Neuronal stem cell (in vitro differentiated cells): ENCODE measurements at regions not wholly inside any gene's neighbourhood (a gene's known extent, or its start where the extent isn't known, plus 50 kb on each side); places are given as distances from the start of the nearest gene placed in this dataset.

ENCODE experiments used
- DNase-seq: peaks from one replicate; pipeline ENCODE4 v3.0.0-alpha.2; 2013; ENCODE audit warnings: low spot score
- H2AFZ ChIP-seq: one replicate; pipeline ENCODE4 v1.6.1; 2013; ENCODE audit warnings: mild to moderate bottlenecking, low read length, inconsistent platforms
- H2AK5ac ChIP-seq: 2 replicates; pipeline ENCODE4 v1.6.1; 2013; ENCODE audit warnings: low read depth, mild to moderate bottlenecking, inconsistent platforms, low read length, moderate library complexity, mixed read lengths
- H2BK120ac ChIP-seq: 2 replicates; pipeline ENCODE4 v1.6.1; 2013; ENCODE audit warnings: low read depth, mild to moderate bottlenecking, inconsistent platforms, low read length, moderate library complexity, mixed read lengths
- H2BK12ac ChIP-seq: one replicate; pipeline ENCODE4 v1.6.1; 2013; ENCODE audit warnings: low read length, inconsistent platforms
- H2BK15ac ChIP-seq: 2 replicates; pipeline ENCODE4 v1.6.1; 2013; ENCODE audit warnings: mild to moderate bottlenecking, low read length, inconsistent platforms, mixed read lengths
- H2BK5ac ChIP-seq: one replicate; pipeline ENCODE4 v1.6.1; 2013; ENCODE audit warnings: inconsistent platforms, mild to moderate bottlenecking, low read length, moderate library complexity
- H3K14ac ChIP-seq: one replicate; pipeline ENCODE4 v1.6.1; 2013; ENCODE audit warnings: low read length, inconsistent platforms
- H3K18ac ChIP-seq: 2 replicates; pipeline ENCODE4 v1.6.1; 2013; ENCODE audit warnings: low read length, inconsistent platforms
- H3K23ac ChIP-seq: 2 replicates; pipeline ENCODE4 v1.6.1; 2013; ENCODE audit warnings: low read depth, mild to moderate bottlenecking, mixed read lengths, low read length, inconsistent platforms; ENCODE audit not compliant: poor library complexity
- H3K27ac ChIP-seq: replicated peaks from 3 replicates; pipeline ENCODE4 v1.5.1; 2013; ENCODE audit warnings: low read length, inconsistent platforms
- H3K27me3 ChIP-seq, 3 experiments: 2 replicates each; pipeline ENCODE4 v1.6.1; 2013; ENCODE audit warnings: low read length in 3 of 3, mild to moderate bottlenecking in 2 of 3, inconsistent platforms in 1 of 3, low read depth in 1 of 3, mixed read lengths in 1 of 3, moderate library complexity in 1 of 3; ENCODE audit not compliant: control insufficient read depth in 3 of 3, insufficient read depth in 3 of 3
- H3K36me3 ChIP-seq, 2 donors: replicated peaks in 1 of 2; 2 replicates each; pipeline ENCODE4 v1.6.1; 2013; ENCODE audit warnings: low read length in 2 of 2; ENCODE audit not compliant: control insufficient read depth in 2 of 2, insufficient read depth in 2 of 2
- H3K4ac ChIP-seq: 2 replicates; pipeline ENCODE4 v1.6.1; 2013; ENCODE audit warnings: inconsistent platforms, mild to moderate bottlenecking, low read length, moderate library complexity
- H3K4me1 ChIP-seq, 2 donors: 1 replicate in 1 of 2; 2 replicates in 1 of 2; pipeline ENCODE4 v1.6.1; 2013; ENCODE audit warnings: low read length in 2 of 2, low read depth in 1 of 2; ENCODE audit not compliant: control insufficient read depth in 2 of 2, insufficient read depth in 1 of 2
- H3K4me2 ChIP-seq: one replicate; pipeline ENCODE4 v1.6.1; 2013; ENCODE audit warnings: mild to moderate bottlenecking, low read length, inconsistent platforms; ENCODE audit not compliant: insufficient read depth, poor library complexity, severe bottlenecking
- H3K4me3 ChIP-seq, 2 donors: 2 replicates each; pipeline ENCODE4 v1.5.1; 2013; ENCODE audit warnings: low read length in 2 of 2, mild to moderate bottlenecking in 2 of 2, inconsistent platforms in 1 of 2, moderate library complexity in 1 of 2
- H3K79me1 ChIP-seq: one replicate; pipeline ENCODE4 v1.6.1; 2013; ENCODE audit warnings: low read depth, mild to moderate bottlenecking, inconsistent platforms, low read length, moderate library complexity
- H3K9ac ChIP-seq: one replicate; pipeline ENCODE4 v1.6.1; 2013; ENCODE audit warnings: mild to moderate bottlenecking, low read depth, low read length, inconsistent platforms; ENCODE audit not compliant: poor library complexity
- H3K9me3 ChIP-seq, 2 donors: replicated peaks in 1 of 2; 2 replicates each; pipeline versions ENCODE3 to v1.6.1; 2013; ENCODE audit warnings: low read length in 2 of 2, mild to moderate bottlenecking in 2 of 2, inconsistent platforms in 1 of 2, low read depth in 1 of 2, mixed read lengths in 1 of 2, moderate library complexity in 1 of 2; ENCODE audit not compliant: control insufficient read depth in 2 of 2, insufficient read depth in 1 of 2
- H4K8ac ChIP-seq: one replicate; pipeline ENCODE4 v1.6.1; 2013; ENCODE audit warnings: low read depth, mild to moderate bottlenecking, inconsistent platforms, low read length, moderate library complexity
- H4K91ac ChIP-seq: one replicate; pipeline ENCODE4 v1.6.1; 2013; ENCODE audit warnings: low read length, low read depth, mild to moderate bottlenecking, inconsistent platforms; ENCODE audit not compliant: poor library complexity
- WGBS, 2 donors: extraction: QIAGEN DNeasy Blood & Tissue Kit; methylation state at CpG; one replicate each; pipeline ENCODE4 v1.1.7; 2013; ENCODE audit warnings: missing lambda C conversion rate in 2 of 2, mixed read lengths in 1 of 2; ENCODE audit not compliant: insufficient read length in 2 of 2, insufficient replicate concordance in 1 of 2; ENCODE audit errors: extremely low coverage in 2 of 2; 5-methylcytosine and 5-hydroxymethylcytosine counted together

DNA sequence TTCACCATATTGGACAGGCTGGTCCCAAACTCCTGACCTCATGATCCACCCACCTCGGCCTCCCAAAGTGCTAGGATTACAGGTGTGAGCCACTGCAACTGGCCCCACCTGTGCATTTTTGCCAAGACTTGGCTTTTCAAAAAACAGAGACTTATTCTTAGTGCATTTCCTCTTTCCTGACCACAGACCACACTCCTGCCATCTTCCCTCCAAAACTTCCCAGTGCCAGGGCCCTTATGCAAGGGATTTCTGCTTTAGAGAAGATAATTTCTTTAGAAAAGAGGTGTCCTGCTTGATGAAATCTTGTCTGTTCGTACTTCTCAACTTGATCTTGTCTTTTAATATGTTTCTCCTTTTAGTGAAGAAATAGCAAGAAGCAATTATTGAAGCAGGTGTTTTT, 98.8 kb upstream of the ZNF516 start:
- H4K91ac ChIP-seq, result no peak overlapping the region
- H2BK120ac ChIP-seq, result no peak overlapping the region
- no peak for DNase-seq
- no peak overlapping the region for H3K9ac ChIP-seq
- no peak overlapping the region for H3K4ac ChIP-seq
- H2AK5ac ChIP-seq, result no peak overlapping the region
- H2BK12ac ChIP-seq, result no peak overlapping the region
- no peak overlapping the region for H4K8ac ChIP-seq
- H2BK15ac ChIP-seq, result no peak overlapping the region
- H3K14ac ChIP-seq, result no peak overlapping the region
- WGBS, 2 donors, result no CpG with 5 or more reads among the region's 2 CpGs
- H3K79me1 ChIP-seq, result no peaks in the 10 kb centered on the region
- peaks cover 0 to 7% (median 0%) of the 10 kb centered on the region in 3 experiments for H3K27me3 ChIP-seq
- no peak overlapping the region for H2BK5ac ChIP-seq
- no peak overlapping the region for H3K4me2 ChIP-seq
- H3K4me3 ChIP-seq, result no peak overlapping the region
- peaks cover 0 to 2% of the 10 kb centered on the region in 2 donors for H3K9me3 ChIP-seq
- H3K36me3 ChIP-seq, result no peaks in the 10 kb centered on the region
- H2AFZ ChIP-seq, result no peak overlapping the region
- H3K18ac ChIP-seq, result no peak overlapping the region
- no peak overlapping the region for H3K23ac ChIP-seq
- H3K27ac ChIP-seq, result no peak overlapping the region
- peaks cover 2 to 3% of the 10 kb centered on the region in 2 donors for H3K4me1 ChIP-seq

DNA sequence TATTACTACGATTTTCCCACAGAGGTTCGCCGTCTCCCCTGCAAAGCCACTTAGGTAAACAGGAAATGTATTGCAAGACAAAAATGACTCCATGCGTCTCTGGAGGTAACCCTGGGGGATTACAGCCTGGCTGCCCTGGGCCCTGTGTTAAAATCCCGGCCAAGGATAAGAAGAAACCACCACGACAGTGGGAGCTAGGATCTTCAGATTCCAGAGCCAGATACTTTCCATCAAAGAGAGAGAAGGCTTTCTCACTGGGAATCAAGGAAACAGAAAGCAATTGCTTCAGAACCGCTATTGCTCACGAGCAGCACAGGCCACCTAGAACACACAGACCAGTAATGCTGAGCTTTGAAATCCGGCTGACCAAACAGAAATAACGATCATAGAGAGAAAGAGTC, 97.9 kb upstream of the ZNF516 start:
- no CpG with 5 or more reads among the region's 10 CpGs for WGBS, 2 donors
- Histone ChIP-seq H3K36me3 (no peaks in the 10 kb centered on the region), H3K4me3 (no peak overlapping the region), H4K8ac (no peak overlapping the region), H3K23ac (no peak overlapping the region), H2BK15ac (no peak overlapping the region), H3K4me2 (no peak overlapping the region), H3K4ac (no peak overlapping the region), H3K4me1 (peaks cover 8 to 11% of the 10 kb centered on the region in 2 donors), H3K14ac (no peak overlapping the region), H4K91ac (no peak overlapping the region), H2BK5ac (no peak overlapping the region), H2AK5ac (no peak overlapping the region), H3K27ac (no peak overlapping the region), H3K27me3 (peaks cover 0 to 7% (median 0%) of the 10 kb centered on the region in 3 experiments), H3K9ac (no peak overlapping the region), H2BK12ac (no peak overlapping the region), H3K18ac (no peak overlapping the region), H2BK120ac (no peak overlapping the region), H2AFZ (peak overlapping the region; percentile 4), H3K79me1 (no peaks in the 10 kb centered on the region), H3K9me3 (peaks cover 0 to 2% of the 10 kb centered on the region in 2 donors)
- DNase-seq, result no peak

DNA sequence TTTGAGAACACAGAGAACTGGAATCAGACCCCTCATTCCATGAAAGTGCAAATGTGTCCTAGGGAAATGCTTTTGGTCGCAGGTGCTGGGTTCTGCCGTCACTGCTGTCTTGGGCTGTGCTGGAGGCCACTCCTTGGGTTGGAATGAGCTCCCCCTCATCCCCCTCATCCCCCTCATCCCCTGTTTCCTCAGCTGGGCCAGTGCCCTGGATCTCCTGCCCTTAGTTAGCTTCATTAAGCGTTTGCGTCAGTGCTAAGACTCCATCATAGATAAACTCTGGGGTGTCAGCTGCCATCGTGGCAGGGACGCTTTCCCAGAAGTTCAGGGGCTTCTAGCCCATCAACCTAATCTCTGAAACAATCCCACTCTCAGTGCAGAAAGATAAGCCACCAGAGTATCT, 97.1 kb upstream of the ZNF516 start:
- DNase-seq, result no peak
- no CpG with 5 or more reads among the region's 6 CpGs for WGBS, 2 donors

DNA sequence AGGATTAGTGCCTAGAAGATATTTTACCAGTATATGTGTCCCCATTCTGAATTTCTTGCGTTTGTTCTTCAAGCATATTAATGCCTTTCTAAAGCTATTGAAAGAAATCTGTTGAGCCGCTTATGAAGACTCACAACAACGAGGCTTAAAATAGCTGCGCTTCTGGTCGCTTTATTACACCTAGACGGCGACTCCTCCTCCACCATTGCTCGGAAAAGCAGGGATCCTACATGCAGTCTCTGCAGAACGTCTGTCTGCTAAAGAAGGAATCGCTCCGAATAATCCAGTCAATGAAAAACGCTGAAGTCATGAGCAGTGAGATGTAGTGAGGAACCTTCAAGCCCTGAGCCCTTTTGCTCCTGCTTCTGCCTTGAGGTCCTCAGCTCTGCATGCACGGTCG, 94.8 kb upstream of the ZNF516 start:
- no peak overlapping the region for H2BK120ac ChIP-seq
- no peak overlapping the region for H3K4me3 ChIP-seq
- H3K4ac ChIP-seq, result no peak overlapping the region
- no peak overlapping the region for H3K27ac ChIP-seq
- no peak overlapping the region for H4K91ac ChIP-seq
- H4K8ac ChIP-seq, result no peak overlapping the region
- H3K4me1 ChIP-seq, result peaks cover 8 to 11% of the 10 kb centered on the region in 2 donors
- H3K27me3 ChIP-seq, result peaks cover 0 to 7% (median 0%) of the 10 kb centered on the region in 3 experiments
- H3K4me2 ChIP-seq, result no peak overlapping the region
- H3K9ac ChIP-seq, result no peak overlapping the region
- H2BK5ac ChIP-seq, result no peak overlapping the region
- H3K79me1 ChIP-seq, result peaks cover 2% of the 10 kb centered on the region
- no peak overlapping the region for H3K14ac ChIP-seq
- no peak overlapping the region for H2BK12ac ChIP-seq
- no peak overlapping the region for H2AFZ ChIP-seq
- peak overlapping the region; percentile 56 for H3K18ac ChIP-seq
- H2BK15ac ChIP-seq, result no peak overlapping the region
- WGBS, 2 donors, result no CpG with 5 or more reads among the region's 14 CpGs
- H3K36me3 ChIP-seq, result peaks cover 0 to 2% of the 10 kb centered on the region in 2 donors
- H3K9me3 ChIP-seq, result peaks cover 2 to 6% of the 10 kb centered on the region in 2 donors
- no peak overlapping the region for H3K23ac ChIP-seq
- no peak for DNase-seq
- H2AK5ac ChIP-seq, result no peak overlapping the region

More for the DNA sequence above, 97.1 kb upstream of the ZNF516 start:
- Histone ChIP-seq H3K9me3 (peaks cover 2% of the 10 kb centered on the region in 2 donors), H3K14ac (no peak overlapping the region), H2AFZ (no peak overlapping the region), H3K27ac (no peak overlapping the region), H2BK5ac (no peak overlapping the region), H2BK120ac (no peak overlapping the region), H3K4me1 (peaks cover 8 to 11% of the 10 kb centered on the region in 2 donors), H2AK5ac (peak overlapping the region; percentile 58), H3K36me3 (peaks cover 0 to 1% of the 10 kb centered on the region in 2 donors), H3K27me3 (peaks cover 0 to 7% (median 0%) of the 10 kb centered on the region in 3 experiments), H2BK15ac (peak overlapping the region; percentile 30), H3K4me2 (no peak overlapping the region), H3K9ac (no peak overlapping the region), H2BK12ac (no peak overlapping the region), H3K79me1 (peaks cover under 1% of the 10 kb centered on the region), H4K8ac (no peak overlapping the region), H3K4ac (no peak overlapping the region), H3K4me3 (no peak overlapping the region), H4K91ac (no peak overlapping the region), H3K18ac (no peak overlapping the region), H3K23ac (no peak overlapping the region)
